NCI-H345 (cell line): ENCODE measurements at regions not wholly inside any gene's neighbourhood (a gene's known extent, or its start where the extent isn't known, plus 50 kb on each side); places are given as distances from the start of the nearest gene placed in this dataset.
"Not testable (repeated sequence)": the region's sequence is repeated elsewhere in the genome, so short reads cannot be mapped to it uniquely, and the experiment has no call there.

Experiments
- DNase-seq: peaks from one replicate; lab custom pipeline; 2025; lab: John Stamatoyannopoulos, UW

GRCh38 chr4:55696424-55696823 is 60.3 kb upstream of the NMU start:
- not testable (repeated sequence) for DNase-seq

DNA sequence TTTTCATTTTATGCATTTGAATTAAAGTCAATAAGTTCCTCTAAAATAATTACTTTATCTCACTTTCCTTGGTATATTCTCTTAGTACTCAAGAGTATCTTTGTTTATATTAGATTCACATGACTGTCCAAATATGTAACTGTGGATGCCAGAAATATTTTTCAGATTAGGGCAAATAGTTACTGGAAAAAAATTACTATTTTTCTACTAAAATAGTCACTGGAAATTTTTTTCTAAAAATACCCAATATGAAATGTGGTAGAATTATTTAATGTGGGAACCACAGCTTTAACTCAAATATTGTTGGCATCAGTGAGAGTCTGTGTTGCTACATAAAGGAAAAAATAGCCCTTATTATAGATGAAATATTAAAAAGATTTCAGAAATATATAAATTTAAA is 70.4 kb upstream of the NMU start:
- DNase-seq: no peak

DNA sequence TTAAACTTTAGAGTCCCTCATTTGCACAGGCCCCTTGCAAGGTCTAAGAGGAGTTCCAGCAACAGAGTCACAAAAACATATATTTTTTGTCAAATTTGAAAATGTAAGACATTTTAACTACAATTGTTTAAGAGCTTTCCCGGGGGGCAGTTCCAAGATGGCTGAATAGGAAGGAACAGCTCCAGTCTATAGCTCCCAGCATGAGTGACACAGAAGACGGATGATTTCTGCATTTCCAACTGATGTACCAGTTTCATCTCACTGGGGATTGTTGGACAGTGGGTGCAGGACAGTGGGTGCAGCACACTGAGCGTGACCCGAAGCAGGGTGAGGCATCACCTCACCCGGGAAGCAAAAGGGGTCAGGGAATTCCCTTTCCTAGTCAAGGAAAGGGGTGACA is 71.4 kb upstream of the NMU start:
- DNase-seq: no peak

DNA sequence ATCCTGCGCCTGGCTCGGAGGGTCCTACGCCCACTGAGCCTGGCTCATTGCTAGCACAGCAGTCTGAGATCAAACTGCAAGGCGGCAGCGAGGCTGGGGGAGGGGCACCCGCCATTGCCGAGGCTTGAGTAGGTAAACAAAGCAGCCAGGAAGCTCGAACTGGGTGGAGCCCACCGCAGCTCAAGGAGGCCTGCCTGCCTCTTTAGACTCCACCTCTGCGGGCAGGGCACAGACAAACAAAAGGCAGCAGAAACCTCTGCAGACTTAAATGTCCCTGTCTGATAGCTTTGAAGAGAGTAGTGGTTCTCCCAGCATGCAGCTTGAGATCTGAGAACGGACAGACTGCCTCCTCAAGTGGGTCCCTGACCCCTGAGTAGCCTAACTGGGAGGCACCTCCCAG is 71.9 kb upstream of the NMU start:
- DNase-seq: not testable (repeated sequence)

DNA sequence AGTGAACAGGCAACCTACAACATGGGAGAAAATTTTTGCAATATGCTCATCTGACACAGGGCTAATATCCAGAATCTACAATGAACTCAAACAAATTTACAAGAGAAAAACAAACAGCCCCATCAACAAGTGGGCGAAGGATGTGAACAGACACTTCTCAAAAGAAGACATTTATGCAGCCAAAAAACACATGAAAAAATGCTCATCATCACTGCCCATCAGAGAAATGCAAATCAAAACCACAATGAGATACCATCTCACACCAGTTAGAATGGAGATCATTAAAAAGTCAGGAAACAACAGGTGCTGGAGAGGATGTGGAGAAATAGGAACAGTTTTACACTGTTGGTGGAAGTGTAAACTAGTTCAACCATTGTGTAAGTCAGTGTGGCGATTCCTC is 76.7 kb upstream of the NMU start:
- DNase-seq: not testable (repeated sequence)

GRCh38 chr4:55721651-55722050 is 85.6 kb upstream of the NMU start:
- DNase-seq: no peak

- peak; percentile 35 for DNase-seq
Observed at GRCh38 chr4:55722132-55722531, 86.0 kb upstream of the NMU start.

GRCh38 chr4:55723403-55723802 is 87.3 kb upstream of the NMU start:
- DNase-seq: no peak

GRCh38 chr4:55725057-55725456 is 89.0 kb upstream of the NMU start:
- DNase-seq: no peak

GRCh38 chr4:55727746-55728145 is 91.6 kb upstream of the NMU start:
- no peak for DNase-seq

DNA sequence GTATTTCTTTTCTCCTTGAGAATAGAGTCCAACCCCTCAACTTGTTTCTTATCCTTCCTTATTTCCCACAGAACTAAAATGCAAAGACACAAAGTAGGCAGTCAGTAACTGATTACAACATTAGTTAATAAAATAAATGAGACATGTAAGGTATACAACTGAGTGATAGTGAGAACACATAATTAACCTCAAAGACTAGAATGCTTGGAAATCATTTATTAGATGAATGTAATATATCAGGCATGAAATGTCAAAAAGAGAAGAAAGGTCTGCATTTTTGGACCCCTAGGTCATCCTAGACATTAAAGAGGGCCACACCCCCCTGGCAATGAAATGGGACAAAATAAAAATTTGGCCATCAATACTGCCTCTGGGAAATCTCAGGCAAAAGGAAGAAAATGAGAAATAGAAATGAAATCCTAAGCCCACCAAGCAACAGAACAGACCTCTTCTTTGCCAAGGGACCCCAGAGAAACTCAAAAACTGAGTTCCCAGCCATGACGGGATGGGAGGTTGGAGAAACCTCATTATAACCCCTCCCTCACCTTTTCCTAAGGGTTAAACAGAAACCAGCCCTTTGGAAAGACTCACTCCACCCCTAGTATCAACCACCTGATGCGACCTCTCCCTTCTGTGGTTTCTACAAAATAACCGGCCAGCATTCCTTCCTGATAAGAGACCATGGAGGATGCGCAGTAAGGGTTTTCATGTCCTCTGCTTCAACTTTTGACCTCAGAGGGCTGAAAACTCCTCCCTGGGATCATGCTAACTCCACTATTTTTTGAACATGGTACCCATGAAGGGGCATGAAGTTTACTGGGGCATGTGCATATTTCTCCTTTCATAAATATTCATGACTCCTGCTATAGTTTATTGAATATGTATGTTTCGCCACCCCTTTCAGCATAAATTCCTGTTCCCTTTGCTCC is 90.0 kb upstream of the EXOC1L start:
- no peak for DNase-seq

DNA sequence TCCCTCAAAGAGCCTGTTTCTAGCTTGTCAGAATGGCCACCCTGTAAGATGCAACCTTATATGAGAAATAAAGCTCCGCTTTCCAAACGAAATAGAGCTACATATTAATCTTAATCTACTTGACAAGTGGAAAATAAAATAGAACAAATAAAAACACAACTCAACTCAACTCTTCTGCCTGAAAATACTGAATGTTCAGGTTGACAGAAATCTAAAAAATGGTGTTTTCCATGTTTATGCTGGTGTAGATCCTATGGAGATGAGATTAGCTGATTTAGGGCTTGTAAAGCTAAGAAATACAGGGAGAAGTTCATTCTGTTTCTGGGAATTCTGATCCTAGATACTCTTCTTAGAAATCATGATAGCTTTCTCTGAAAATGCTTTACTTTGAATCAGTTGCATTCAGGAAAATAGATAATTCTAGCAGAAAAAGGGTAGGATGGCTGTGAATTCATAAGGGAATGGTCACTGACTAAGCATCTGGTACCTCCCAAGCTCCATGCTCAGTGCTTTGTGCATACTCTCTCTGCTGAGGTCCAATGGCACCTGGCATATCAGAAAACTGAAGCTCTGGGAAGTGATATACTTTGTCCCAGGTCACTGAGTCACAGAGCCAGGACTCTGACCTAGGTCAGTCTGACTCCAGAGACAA is 89.2 kb upstream of the EXOC1L start:
- no peak for DNase-seq

DNA sequence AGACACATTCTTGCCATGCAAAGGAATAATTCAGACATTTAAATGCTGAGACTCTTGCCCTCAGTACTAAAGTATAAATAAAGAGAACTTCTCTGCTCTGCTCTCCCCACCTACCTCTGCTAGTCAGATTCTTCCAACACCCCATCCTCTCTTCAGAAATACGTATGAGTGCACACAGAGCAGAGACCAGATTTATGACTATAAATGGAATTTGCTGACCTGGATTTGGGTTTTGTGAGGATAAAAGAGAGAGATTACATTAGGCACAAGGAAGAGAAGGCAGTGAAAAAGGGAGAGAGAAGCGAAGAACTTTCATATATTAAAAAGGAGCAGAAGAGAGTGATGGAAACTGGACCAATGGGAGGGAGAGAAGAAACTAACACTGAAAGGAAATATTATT is 87.6 kb upstream of the EXOC1L start:
- DNase-seq: no peak

GRCh38 chr4:55732864-55733263 is 86.7 kb upstream of the EXOC1L start:
- DNase-seq: no peak

DNA sequence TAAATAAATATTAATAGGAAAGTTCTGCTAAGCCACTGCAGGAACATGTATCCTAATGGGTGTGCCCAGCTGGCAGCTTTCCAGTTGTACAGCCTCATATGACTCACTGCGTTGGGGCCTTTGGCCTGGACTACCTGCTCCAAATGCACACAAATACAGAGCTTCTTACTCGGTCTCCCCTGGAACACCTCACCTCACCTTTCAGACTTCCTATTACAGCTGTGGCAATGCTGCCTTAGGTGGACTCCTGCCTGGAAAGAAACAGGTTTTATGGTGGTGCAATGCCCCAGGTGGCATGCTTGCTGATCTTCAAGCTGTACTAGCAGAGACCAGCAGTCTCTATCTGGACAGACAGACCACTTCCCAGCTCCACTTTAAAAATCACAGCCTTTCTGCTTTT is 85.7 kb upstream of the EXOC1L start:
- peak; percentile 28 for DNase-seq

DNA sequence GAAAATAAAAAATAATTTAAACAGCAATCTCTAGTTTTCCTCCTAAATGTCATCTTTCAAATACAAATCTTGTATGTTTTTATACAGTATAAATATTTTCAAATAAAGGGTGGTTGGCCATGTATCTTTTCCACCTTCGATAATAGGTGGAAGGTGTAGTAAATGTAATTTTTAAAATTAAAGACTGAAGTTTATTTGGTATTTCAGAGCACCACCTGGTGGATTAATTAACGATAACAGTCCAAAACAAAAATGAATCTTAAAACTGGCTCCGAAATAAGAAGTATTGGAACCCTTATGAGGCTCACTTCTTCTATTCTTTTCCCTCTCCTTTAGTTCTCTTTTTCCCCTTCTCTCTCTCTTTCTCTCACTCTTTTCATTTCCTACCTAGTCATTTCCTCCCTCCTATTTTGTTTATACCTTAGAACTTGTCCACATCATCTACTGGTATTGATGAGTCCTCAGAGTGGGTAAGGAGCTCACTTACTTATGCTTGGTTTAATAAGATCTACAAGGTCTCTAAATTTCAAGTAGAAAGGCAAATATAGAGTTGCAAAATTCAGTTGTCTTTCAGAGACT is 82.9 kb upstream of the EXOC1L start:
- peak; percentile 3 for DNase-seq

DNA sequence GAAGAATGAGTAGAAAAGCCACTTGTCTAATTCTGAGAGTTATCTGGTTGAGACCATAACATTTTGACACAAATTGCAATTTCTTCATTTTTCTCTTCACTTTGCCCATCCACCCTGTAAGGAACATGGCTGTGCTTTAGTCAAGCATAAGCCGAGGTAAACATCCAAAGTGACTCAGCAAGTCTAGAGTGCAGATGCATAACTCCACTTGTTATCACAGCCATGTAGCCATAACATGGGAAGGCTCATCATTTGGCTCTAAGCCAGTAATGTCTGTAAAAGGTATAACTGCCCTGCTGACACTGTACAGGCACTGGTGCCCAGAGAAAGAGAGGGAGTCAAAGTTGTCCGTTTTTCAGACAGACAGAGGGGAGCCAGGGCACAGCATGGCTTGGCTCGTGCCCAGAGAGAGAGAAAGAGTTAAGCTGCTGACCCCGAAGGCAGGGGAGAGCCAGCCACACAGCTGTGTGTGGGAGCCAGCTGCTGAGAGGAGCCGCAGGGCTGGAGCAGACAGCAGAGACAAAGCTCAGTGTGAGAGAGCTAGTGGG is 76.9 kb upstream of the EXOC1L start:
- peak; percentile 72 for DNase-seq

- no peak for DNase-seq
Observed at GRCh38 chr4:55744369-55744768, 75.2 kb upstream of the EXOC1L start.

- DNase-seq: no peak
Observed at GRCh38 chr4:55745014-55745413, 74.6 kb upstream of the EXOC1L start.

DNA sequence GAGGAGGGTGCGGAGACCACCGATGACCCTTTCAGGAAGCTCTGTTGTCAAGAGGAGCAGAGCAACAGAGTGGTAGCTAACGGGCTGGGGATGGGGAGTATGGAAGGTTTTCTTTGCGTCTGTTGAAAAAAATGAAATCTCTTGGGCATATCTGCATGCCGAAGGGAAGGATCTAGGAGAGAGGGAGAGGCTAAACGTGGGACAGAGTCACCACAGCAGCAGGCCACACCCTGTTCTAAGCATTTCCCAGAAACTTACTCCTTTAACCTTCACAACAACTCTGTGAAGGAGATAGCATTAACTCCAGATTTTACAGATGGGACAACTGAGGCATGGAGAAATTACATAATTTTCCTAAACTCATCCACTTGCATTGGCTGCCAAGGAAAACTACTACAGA is 71.8 kb upstream of the EXOC1L start:
- no peak for DNase-seq

- no peak for DNase-seq
Observed at GRCh38 chr4:55749666-55750065, 69.9 kb upstream of the EXOC1L start.

GRCh38 chr4:55752810-55753209 is 66.8 kb upstream of the EXOC1L start:
- DNase-seq: no peak

DNA sequence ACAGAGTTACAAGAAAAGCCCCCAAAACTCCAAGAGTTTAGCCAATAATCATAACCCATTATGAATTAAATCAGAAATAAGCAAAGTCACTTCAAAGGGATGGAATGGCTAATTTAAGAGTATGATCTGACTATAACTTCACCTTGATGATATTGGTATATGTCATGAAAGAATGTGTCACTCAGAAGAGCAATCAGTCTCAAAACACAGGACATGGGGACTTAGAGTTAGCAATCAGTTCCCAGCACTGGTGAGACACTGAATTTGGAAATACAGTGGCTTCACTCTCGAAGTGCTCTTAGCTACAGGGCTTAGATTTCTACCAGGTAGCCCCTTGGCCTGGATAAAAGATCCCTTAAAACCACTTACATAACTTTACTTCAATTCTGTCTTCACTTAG is 65.7 kb upstream of the EXOC1L start:
- no peak for DNase-seq
